ENCODE measurements at regions not wholly inside any gene's neighbourhood (a gene's known extent, or its start where the extent isn't known, plus 50 kb on each side); places are given as distances from the start of the nearest gene placed in this dataset.

DNA sequence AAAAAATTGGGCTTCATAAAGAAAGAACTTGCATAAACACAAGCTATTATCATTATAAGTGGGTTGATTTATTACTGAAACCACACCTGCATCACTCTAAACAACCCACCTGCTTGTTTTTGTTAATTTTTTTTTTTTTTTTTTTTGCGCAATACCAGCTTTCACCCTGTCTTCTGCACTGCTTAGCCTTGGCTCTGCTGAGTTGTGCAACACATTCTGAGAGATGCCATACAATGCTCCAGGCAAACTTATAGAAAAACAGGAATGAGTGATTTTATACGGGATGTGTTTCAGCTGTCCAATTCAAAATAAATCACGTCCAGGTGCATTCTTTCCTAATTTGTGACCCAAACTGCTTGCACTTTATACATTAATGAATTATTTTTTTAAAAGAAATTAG, 923.6 kb downstream of the GATA3 start:
- Histone ChIP-seq H3K27me3 (ENCODE audit: control insufficient read depth in 2 of 2, insufficient read depth in 2 of 2, low read length in 2 of 2) (no peaks in the 10 kb centered on the region), H3K9ac (replicated peaks; ENCODE audit: extremely low read depth, insufficient read depth, low read length) (no peak overlapping the region), H3K79me2 (ENCODE audit: control insufficient read depth, insufficient read depth, low read length) (no peaks in the 10 kb centered on the region), H3K27ac (ENCODE audit: insufficient read depth, low read depth, low read length) (no peak overlapping the region), H3K36me3 (ENCODE audit: control insufficient read depth in 2 of 2, extremely low read depth in 1 of 2, insufficient read depth in 2 of 2, low read length in 2 of 2) (no peaks in the 10 kb centered on the region), H3K9me3 (replicated peaks; ENCODE audit: control insufficient read depth, insufficient read depth, low read length) (no peaks in the 10 kb centered on the region), H2AFZ (ENCODE audit: low read depth, low read length) (no peak overlapping the region), H3K4me3 (replicated peaks in 1 of 3; ENCODE audit: insufficient read depth in 1 of 3, low read depth in 1 of 3, low read length in 3 of 3) (no peak overlapping the region), H4K20me1 (replicated peaks; ENCODE audit: control insufficient read depth, extremely low read depth, insufficient read depth, low read length) (no peaks in the 10 kb centered on the region), H3K9me1 (replicated peaks; ENCODE audit: control insufficient read depth, extremely low read depth, insufficient read depth, low read length) (no peaks in the 10 kb centered on the region), H3K4me2 (ENCODE audit: insufficient read depth, low read length) (no peak overlapping the region), H3K4me1 (ENCODE audit: control insufficient read depth, extremely low read depth, insufficient read depth, low read length) (no peaks in the 10 kb centered on the region)
- intact Hi-C loops (cut with micrococcal nuclease) (no loop called here), dilution Hi-C loops (cut with MboI; ENCODE audit: extremely low pct_ligation_motif_present, low sequenced_read_pairs) (no loop called here)
- DNase-seq (ENCODE audit: low read depth, low spot score) (no peak), FAIRE-seq (no peak)
- TF ChIP-seq FOS (IDR thresholded peaks at IDR 0.05; ENCODE audit: borderline replicate concordance, insufficient read depth, low read length): no peak
- no peak for TF ChIP-seq JUN (IDR thresholded peaks at IDR 0.05; ENCODE audit: borderline replicate concordance, insufficient read depth, insufficient read length, low read depth)
- TF ChIP-seq EZH2 (IDR thresholded peaks at IDR 0.05; ENCODE audit: borderline replicate concordance, low read depth, low read length, severe bottlenecking): no peak
- TF ChIP-seq POLR2A (IDR thresholded peaks at IDR 0.05; ENCODE audit: low read depth, low read length): no peak
- TF ChIP-seq POLR2AphosphoS5 (IDR thresholded peaks at IDR 0.05; ENCODE audit: insufficient read depth, low read depth, low read length): no peak
- TF ChIP-seq, protein P1, sequence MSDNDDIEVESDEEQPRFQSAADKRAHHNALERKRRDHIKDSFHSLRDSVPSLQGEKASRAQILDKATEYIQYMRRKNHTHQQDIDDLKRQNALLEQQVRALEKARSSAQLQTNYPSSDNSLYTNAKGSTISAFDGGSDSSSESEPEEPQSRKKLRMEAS (IDR thresholded peaks at IDR 0.05; ENCODE audit: insufficient read depth, insufficient read length): no peak
- TF ChIP-seq, protein P2, sequence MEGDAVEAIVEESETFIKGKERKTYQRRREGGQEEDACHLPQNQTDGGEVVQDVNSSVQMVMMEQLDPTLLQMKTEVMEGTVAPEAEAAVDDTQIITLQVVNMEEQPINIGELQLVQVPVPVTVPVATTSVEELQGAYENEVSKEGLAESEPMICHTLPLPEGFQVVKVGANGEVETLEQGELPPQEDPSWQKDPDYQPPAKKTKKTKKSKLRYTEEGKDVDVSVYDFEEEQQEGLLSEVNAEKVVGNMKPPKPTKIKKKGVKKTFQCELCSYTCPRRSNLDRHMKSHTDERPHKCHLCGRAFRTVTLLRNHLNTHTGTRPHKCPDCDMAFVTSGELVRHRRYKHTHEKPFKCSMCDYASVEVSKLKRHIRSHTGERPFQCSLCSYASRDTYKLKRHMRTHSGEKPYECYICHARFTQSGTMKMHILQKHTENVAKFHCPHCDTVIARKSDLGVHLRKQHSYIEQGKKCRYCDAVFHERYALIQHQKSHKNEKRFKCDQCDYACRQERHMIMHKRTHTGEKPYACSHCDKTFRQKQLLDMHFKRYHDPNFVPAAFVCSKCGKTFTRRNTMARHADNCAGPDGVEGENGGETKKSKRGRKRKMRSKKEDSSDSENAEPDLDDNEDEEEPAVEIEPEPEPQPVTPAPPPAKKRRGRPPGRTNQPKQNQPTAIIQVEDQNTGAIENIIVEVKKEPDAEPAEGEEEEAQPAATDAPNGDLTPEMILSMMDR (IDR thresholded peaks at IDR 0.05; ENCODE audit: extremely low read depth in 1 of 2, insufficient read depth in 1 of 2, low read depth in 1 of 2, low read length in 2 of 2): no peak
- ChIA-PET POLR2A (no interaction called here), CTCF (no interaction called here)
- no TSS peak for BruUV-seq (replicated peaks)

Measured in endothelial cell of umbilical vein (primary cell).